ENCODE measurements at regions not wholly inside any gene's neighbourhood (a gene's known extent, or its start where the extent isn't known, plus 50 kb on each side); places are given as distances from the start of the nearest gene placed in this dataset.

DNA sequence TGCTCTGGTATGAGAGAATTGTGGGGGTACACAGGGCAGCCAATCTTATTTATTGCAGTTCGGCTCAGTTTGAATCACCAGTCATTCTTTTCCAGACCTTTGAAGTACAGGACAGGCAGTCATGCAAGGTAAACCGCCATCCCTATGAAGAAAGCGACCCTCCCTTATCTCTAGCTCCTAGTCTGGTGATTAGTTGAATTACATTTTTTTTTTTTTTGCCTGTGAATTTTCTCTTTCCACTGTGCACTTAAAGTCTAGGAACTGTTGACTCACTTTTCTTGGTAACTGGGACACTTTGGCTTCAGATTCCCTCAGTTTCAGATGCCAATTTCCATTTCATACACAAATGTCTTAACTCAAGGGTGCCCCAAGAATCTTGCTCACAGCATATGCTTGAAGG, 82.4 kb upstream of the FAM9C start:
- TF ChIP-seq ZNF138 (tag by site-specific recombination; IDR thresholded peaks at IDR 0.05; ENCODE audit: borderline replicate concordance): no peak
- no peak for TF ChIP-seq ZFP69B (tag by site-specific recombination; IDR thresholded peaks at IDR 0.05)
- no peak for TF ChIP-seq OVOL3 (tag by site-specific recombination; IDR thresholded peaks at IDR 0.05)
- TF ChIP-seq, protein P1, sequence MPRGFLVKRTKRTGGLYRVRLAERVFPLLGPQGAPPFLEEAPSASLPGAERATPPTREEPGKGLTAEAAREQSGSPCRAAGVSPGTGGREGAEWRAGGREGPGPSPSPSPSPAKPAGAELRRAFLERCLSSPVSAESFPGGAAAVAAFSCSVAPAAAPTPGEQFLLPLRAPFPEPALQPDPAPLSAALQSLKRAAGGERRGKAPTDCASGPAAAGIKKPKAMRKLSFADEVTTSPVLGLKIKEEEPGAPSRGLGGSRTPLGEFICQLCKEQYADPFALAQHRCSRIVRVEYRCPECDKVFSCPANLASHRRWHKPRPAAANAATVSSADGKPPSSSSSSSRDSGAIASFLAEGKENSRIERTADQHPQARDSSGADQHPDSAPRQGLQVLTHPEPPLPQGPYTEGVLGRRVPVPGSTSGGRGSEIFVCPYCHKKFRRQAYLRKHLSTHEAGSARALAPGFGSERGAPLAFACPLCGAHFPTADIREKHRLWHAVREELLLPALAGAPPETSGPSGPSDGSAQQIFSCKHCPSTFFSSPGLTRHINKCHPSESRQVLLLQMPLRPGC (tag by site-specific recombination; IDR thresholded peaks at IDR 0.05): no peak
- TF ChIP-seq ZNF341 (tag by site-specific recombination; IDR thresholded peaks at IDR 0.05; ENCODE audit: low read depth): no peak
- no peak for TF ChIP-seq ZSCAN23 (tag by site-specific recombination; IDR thresholded peaks at IDR 0.05)
- no peak for TF ChIP-seq ZNF350 (tag by site-specific recombination; IDR thresholded peaks at IDR 0.05)
- no peak for TF ChIP-seq ZNF776 (tag by site-specific recombination; IDR thresholded peaks at IDR 0.05; ENCODE audit: borderline replicate concordance)
- TF ChIP-seq ZBTB8A (tag by site-specific recombination; IDR thresholded peaks at IDR 0.05): no peak
- no peak for TF ChIP-seq ZNF174 (tag by site-specific recombination; IDR thresholded peaks at IDR 0.05)
- TF ChIP-seq ZNF571 (tag by site-specific recombination; IDR thresholded peaks at IDR 0.05): no peak
- TF ChIP-seq, protein P2, sequence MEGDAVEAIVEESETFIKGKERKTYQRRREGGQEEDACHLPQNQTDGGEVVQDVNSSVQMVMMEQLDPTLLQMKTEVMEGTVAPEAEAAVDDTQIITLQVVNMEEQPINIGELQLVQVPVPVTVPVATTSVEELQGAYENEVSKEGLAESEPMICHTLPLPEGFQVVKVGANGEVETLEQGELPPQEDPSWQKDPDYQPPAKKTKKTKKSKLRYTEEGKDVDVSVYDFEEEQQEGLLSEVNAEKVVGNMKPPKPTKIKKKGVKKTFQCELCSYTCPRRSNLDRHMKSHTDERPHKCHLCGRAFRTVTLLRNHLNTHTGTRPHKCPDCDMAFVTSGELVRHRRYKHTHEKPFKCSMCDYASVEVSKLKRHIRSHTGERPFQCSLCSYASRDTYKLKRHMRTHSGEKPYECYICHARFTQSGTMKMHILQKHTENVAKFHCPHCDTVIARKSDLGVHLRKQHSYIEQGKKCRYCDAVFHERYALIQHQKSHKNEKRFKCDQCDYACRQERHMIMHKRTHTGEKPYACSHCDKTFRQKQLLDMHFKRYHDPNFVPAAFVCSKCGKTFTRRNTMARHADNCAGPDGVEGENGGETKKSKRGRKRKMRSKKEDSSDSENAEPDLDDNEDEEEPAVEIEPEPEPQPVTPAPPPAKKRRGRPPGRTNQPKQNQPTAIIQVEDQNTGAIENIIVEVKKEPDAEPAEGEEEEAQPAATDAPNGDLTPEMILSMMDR (tag by site-specific recombination; IDR thresholded peaks at IDR 0.05): no peak
- TF ChIP-seq ZBTB20 (tag by site-specific recombination; IDR thresholded peaks at IDR 0.05): no peak
- no peak for TF ChIP-seq SP2 (tag by site-specific recombination; IDR thresholded peaks at IDR 0.05)
